ENCODE measurements at regions not wholly inside any gene's neighbourhood (a gene's known extent, or its start where the extent isn't known, plus 50 kb on each side); places are given as distances from the start of the nearest gene placed in this dataset.
"Not testable (repeated sequence)": the region's sequence is repeated elsewhere in the genome, so short reads cannot be mapped to it uniquely, and the experiment has no call there.

DNA sequence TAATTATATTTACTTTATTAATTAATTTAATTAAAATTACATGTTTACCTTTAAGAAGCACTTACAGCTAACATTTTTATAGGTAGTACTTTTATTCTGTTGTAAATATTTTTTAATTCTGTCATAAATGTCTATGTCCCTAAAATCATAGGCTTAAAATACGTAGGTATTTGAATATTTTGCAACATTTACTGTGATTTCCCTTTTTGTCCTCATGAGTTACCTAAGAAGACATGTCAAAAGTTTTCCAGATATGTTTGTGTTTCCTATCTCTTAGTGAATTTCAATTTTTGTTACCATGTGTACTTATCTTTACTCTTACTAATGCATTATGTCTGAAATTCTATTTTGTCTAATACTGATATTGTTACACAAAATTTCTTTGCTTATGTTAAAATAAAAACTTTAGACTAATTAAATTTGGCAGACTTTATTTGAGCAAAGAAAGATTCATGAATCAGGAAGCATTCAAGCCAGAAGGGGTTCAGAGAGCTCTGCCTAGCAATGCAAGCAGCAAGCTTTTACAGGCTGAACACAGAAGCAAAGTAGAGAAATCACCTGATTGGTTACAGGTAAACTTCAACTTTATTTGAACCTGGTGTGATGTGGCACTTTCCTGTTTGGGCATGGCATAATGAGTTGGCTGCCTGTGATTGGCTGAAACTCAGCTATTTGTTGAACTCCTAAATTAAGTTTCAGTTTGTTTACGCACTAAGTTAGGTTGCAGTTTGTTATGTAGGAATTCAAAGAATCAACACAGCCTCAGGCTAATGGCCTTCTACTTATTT, 123.2 kb upstream of the TMEM170B start:
- H3K4me1 ChIP-seq, result peaks cover 36% of the 10 kb centered on the region
- H3K36me3 ChIP-seq (replicated peaks), result no peaks in the 10 kb centered on the region
- DNase-seq (ENCODE audit: low spot score in 2 of 2), result no peak
- H3K9me3 ChIP-seq, result no peaks in the 10 kb centered on the region
- H3K4me3 ChIP-seq, result no peak overlapping the region
- in situ Hi-C loops (cut with MboI; ENCODE audit: low sequenced_read_pairs), result no loop called here
- H3K27me3 ChIP-seq (ENCODE audit: low read depth), result no peaks in the 10 kb centered on the region

- Histone ChIP-seq H3K36me3 (replicated peaks) (no peaks in the 10 kb centered on the region), H3K9me3 (no peaks in the 10 kb centered on the region), H3K27me3 (ENCODE audit: low read depth) (no peaks in the 10 kb centered on the region), H3K4me1 (peaks cover 36% of the 10 kb centered on the region), H3K4me3 (no peak overlapping the region)
- in situ Hi-C loops (cut with MboI; ENCODE audit: low sequenced_read_pairs), result no loop called here
- no peak for DNase-seq (ENCODE audit: low spot score in 2 of 2)
Measured at GRCh38 chr6:11413728-11414127, 123.8 kb upstream of the TMEM170B start.

- Histone ChIP-seq H3K36me3 (replicated peaks) (no peaks in the 10 kb centered on the region), H3K9me3 (no peaks in the 10 kb centered on the region), H3K27me3 (ENCODE audit: low read depth) (no peaks in the 10 kb centered on the region), H3K4me3 (no peak overlapping the region), H3K4me1 (peaks cover 36% of the 10 kb centered on the region)
- in situ Hi-C loops (cut with MboI; ENCODE audit: low sequenced_read_pairs), result no loop called here
- peak in 1 of 2 experiments; percentile 24 for DNase-seq (ENCODE audit: low spot score in 2 of 2)
Measured at GRCh38 chr6:11413117-11413687, 124.3 kb upstream of the TMEM170B start.

- H3K4me3 ChIP-seq, result no peak overlapping the region
- H3K36me3 ChIP-seq (replicated peaks), result no peaks in the 10 kb centered on the region
- no peaks in the 10 kb centered on the region for H3K9me3 ChIP-seq
- H3K4me1 ChIP-seq, result peaks cover 40% of the 10 kb centered on the region
- H3K27me3 ChIP-seq (ENCODE audit: low read depth), result no peaks in the 10 kb centered on the region
- in situ Hi-C loops (cut with MboI; ENCODE audit: low sequenced_read_pairs), result no loop called here
- peak in 1 of 2 experiments; percentile 40 for DNase-seq (ENCODE audit: low spot score in 2 of 2)
Measured at GRCh38 chr6:11412616-11413015, 124.9 kb upstream of the TMEM170B start.

DNA sequence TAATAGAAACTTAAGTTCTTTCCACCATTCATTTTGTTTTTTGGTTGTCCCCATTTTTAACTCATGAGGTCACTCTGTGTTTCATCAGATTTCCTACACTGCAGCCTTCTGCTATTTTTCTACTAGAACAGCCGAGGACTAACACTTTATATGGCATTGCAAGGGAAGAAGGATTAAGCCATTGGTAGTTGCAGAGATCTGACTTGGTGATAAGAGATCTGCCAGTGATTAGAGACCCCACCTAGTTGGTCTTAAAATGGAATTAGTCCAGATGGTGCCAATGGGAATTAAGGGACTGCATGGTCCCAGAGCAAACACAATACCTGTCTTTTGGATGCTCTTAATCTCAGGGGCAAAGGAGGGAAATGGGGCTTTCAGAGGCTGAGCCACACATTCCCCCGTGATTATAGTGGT, 125.5 kb upstream of the TMEM170B start:
- H3K4me1 ChIP-seq, result peaks cover 43% of the 10 kb centered on the region
- in situ Hi-C loops (cut with MboI; ENCODE audit: low sequenced_read_pairs), result no loop called here
- no peak overlapping the region for H3K4me3 ChIP-seq
- no peaks in the 10 kb centered on the region for H3K36me3 ChIP-seq (replicated peaks)
- no peaks in the 10 kb centered on the region for H3K9me3 ChIP-seq
- peak; percentile 47 to 88 for DNase-seq (ENCODE audit: low spot score in 2 of 2)
- no peaks in the 10 kb centered on the region for H3K27me3 ChIP-seq (ENCODE audit: low read depth)

DNA sequence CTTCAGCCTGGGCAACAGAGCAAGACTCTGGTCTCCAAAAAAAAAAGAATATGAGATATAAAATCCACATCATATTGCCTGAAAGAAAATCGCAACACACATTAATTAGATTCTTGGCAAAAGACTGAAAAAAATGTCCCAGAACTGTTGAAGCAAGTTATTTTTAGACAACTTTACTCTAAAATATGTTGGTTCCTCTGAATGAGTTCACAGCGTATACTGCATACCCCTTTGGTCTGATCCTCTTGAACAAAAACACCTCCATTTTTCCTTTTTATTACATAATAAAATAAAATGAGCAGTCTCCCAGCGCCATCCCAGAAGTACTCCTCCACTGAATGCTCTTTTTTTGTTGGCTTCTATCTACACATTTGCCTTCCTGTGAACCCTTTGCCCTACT, 126.0 kb upstream of the TMEM170B start:
- Histone ChIP-seq H3K4me3 (no peak overlapping the region), H3K27me3 (ENCODE audit: low read depth) (no peaks in the 10 kb centered on the region), H3K36me3 (replicated peaks) (no peaks in the 10 kb centered on the region), H3K4me1 (peaks cover 43% of the 10 kb centered on the region), H3K9me3 (no peaks in the 10 kb centered on the region)
- no peak for DNase-seq (ENCODE audit: low spot score in 2 of 2)
- in situ Hi-C loops (cut with MboI; ENCODE audit: low sequenced_read_pairs), result no loop called here

DNA sequence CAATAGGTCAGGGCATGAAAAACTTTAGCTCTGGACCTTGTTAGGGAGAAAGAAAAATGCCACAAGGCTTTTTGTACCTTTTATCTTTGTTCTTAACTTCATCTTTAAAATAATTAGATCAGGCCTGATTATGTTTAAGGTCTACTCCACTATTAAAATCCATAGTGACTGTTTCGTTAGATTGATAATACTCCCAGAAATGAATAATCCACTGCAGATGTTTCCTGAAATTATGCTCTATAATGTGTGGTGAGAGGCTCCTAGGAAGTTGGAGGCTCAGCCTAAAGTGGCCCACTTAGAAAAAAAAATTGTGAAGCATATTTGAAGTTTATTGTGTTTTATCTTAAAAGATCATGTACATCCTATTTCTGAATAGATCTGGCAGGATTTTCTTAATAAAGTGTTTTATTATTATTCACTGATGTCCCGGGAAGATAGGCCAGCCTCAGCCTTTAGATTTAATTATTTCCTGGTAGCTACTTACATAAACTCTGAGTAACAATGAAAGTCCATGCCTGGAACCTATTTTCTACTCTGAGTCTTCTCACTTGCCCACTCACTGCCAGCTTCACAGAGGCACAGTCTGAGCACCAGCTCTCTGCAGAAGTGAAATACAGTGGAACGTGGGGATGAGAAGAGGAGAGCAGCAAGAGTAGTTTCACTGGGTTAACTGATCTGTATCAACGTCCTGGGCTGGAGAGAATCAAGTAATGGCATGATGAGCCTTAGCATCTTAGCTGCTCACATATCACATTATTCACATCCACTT, 126.8 kb upstream of the TMEM170B start:
- peaks cover 43% of the 10 kb centered on the region for H3K4me1 ChIP-seq
- in situ Hi-C loops (cut with MboI; ENCODE audit: low sequenced_read_pairs), result no loop called here

DNA sequence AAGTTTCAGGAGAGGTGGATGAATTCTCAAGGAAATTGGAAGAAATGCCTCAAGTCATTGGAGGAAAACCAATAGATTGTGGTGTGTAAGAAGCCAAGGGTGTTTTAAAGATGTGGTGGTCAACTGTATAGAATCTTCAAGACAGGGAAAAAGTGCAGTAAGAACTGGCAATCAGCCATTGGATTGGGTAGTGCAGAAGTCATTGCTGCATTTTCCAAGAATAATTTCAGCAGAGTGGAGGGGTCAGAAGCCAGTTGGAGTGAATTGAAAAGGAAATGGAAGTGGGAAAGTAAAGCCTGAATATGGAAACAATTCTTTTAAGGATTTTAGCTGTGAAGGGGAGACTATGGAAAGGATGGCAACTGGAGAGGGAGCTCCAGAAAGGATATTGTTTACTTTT, 128.2 kb upstream of the TMEM170B start:
- no peak for DNase-seq (ENCODE audit: low spot score in 2 of 2)
- Histone ChIP-seq H3K4me3 (no peak overlapping the region), H3K27me3 (ENCODE audit: low read depth) (no peaks in the 10 kb centered on the region), H3K36me3 (replicated peaks) (no peaks in the 10 kb centered on the region), H3K4me1 (peaks cover 47% of the 10 kb centered on the region), H3K9me3 (no peaks in the 10 kb centered on the region)
- in situ Hi-C loops (cut with MboI; ENCODE audit: low sequenced_read_pairs), result no loop called here

More for the DNA sequence above, 126.8 kb upstream of the TMEM170B start:
- Histone ChIP-seq H3K36me3 (replicated peaks) (no peaks in the 10 kb centered on the region), H3K4me3 (no peak overlapping the region), H3K27me3 (ENCODE audit: low read depth) (no peaks in the 10 kb centered on the region), H3K9me3 (no peaks in the 10 kb centered on the region)
- DNase-seq (ENCODE audit: low spot score in 2 of 2), result no peak

DNA sequence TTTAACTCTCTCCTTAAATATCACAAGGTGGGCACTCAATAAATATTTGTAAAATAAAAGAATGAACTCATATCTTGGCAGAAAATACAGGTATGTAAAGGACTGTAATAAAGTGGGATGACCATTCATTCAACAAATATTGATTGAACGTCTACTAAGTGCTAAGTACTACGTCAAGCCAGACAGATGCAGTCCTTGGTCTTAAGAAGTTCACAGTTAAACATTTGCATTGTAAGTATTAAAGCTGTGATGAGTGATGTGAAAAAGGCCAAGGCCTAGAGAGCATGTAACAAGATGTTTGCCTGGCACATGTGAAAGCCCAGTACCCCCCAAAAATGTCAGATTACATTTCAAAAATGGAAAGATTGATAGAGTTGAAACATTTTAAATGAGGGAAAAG, 130.1 kb upstream of the TMEM170B start:
- in situ Hi-C loops (cut with MboI; ENCODE audit: low sequenced_read_pairs), result no loop called here
- no peak overlapping the region for H3K4me3 ChIP-seq
- H3K4me1 ChIP-seq, result peaks cover 31% of the 10 kb centered on the region
- peak in 1 of 2 experiments; percentile 11 for DNase-seq (ENCODE audit: low spot score in 2 of 2)
- no peaks in the 10 kb centered on the region for H3K27me3 ChIP-seq (ENCODE audit: low read depth)
- H3K9me3 ChIP-seq, result no peaks in the 10 kb centered on the region
- H3K36me3 ChIP-seq (replicated peaks), result no peaks in the 10 kb centered on the region

GRCh38 chr6:11404838-11405237, 132.7 kb upstream of the TMEM170B start:
- in situ Hi-C loops (cut with MboI; ENCODE audit: low sequenced_read_pairs), result no loop called here
- Histone ChIP-seq H3K4me1 (peaks cover 16% of the 10 kb centered on the region), H3K27me3 (ENCODE audit: low read depth) (no peaks in the 10 kb centered on the region), H3K9me3 (no peaks in the 10 kb centered on the region), H3K4me3 (no peak overlapping the region), H3K36me3 (replicated peaks) (no peaks in the 10 kb centered on the region)
- peak; percentile 37 to 60 for DNase-seq (ENCODE audit: low spot score in 2 of 2)

DNA sequence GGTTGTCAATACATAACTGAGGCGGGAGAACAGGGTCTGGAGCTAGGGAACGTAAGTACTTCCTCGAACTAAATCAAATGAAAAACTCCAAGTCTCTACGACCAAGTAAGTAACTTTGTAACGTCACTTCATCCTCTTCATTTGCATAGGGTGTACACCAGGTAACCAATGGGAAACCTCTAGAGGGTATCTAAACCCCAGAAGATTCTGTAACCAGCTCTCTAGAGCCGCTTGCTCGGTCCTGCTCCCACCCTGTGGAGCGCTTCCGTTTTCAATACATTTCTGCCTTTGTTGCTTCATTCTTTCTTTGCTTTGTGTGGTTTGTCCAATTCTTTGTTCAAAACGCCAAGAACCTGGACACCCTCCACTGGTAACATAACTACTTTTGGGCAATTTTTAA, 133.5 kb upstream of the TMEM170B start:
- no peak overlapping the region for H3K4me3 ChIP-seq
- in situ Hi-C loops (cut with MboI; ENCODE audit: low sequenced_read_pairs), result no loop called here
- peaks cover 16% of the 10 kb centered on the region for H3K4me1 ChIP-seq
- no peaks in the 10 kb centered on the region for H3K36me3 ChIP-seq (replicated peaks)
- no peaks in the 10 kb centered on the region for H3K27me3 ChIP-seq (ENCODE audit: low read depth)
- no peaks in the 10 kb centered on the region for H3K9me3 ChIP-seq
- DNase-seq (ENCODE audit: low spot score in 2 of 2), result no peak

DNA sequence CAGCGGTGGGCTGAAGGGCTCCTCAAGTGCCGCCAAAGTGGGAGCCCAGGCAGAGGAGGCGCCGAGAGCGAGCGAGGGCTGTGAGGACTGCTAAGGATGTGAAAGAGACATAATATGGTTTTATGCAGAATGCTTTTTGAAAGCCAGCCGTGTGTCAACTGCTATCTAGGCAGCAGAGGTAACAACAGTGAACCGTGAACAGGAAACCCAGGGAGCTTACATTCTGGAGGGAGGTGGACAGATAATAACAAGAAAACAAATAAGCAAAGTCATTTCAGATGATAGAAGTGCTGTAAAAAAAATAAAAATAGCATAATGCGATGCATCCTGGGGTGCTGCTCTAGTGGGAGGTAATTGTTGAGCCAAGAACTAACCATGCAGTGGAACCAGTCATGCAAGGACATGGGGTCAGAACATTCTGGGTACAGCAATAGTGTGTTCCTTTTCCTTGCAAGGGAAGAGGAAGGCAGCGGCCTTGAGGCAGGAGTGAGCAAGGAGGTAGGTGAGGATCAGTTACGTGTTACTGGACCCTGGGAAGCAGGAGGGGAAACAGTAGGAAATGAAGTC, 134.4 kb upstream of the TMEM170B start:
- no peak overlapping the region for H3K4me3 ChIP-seq
- in situ Hi-C loops (cut with MboI; ENCODE audit: low sequenced_read_pairs), result no loop called here
- no peaks in the 10 kb centered on the region for H3K27me3 ChIP-seq (ENCODE audit: low read depth)
- peaks cover 16% of the 10 kb centered on the region for H3K4me1 ChIP-seq
- DNase-seq (ENCODE audit: low spot score in 2 of 2), result no peak
- H3K36me3 ChIP-seq (replicated peaks), result no peaks in the 10 kb centered on the region
- H3K9me3 ChIP-seq, result no peaks in the 10 kb centered on the region

DNA sequence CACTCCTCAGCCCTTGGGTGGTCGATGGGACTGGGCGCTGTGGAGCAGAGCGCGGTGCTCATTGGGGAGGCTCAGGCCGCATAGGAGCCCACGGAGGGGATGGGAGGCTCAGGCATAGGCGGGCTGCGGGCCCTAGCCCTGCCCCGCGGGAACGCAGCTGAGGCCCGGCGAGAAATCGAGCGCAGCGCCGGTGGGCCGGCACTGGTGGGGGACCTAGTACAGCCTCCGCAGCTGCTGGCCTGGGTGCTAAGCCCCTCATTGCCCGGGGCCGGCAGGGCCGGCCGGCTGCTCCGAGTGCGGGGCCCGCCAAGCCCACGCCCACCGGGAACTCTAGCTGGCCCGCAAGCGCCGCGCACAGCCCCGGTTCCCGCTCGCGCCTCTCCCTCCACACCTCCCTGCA, 135.0 kb upstream of the TMEM170B start:
- DNase-seq (ENCODE audit: low spot score in 2 of 2), result not testable (repeated sequence)

GRCh38 chr6:11401954-11402353, 135.6 kb upstream of the TMEM170B start:
- H3K9me3 ChIP-seq; H3K4me1 ChIP-seq; in situ Hi-C loops (cut with MboI; ENCODE audit: low sequenced_read_pairs); H3K36me3 ChIP-seq (replicated peaks); DNase-seq (ENCODE audit: low spot score in 2 of 2); H3K4me3 ChIP-seq; H3K27me3 ChIP-seq (ENCODE audit: low read depth): not testable (repeated sequence)

More for the DNA sequence above, 135.0 kb upstream of the TMEM170B start:
- H3K4me3 ChIP-seq; in situ Hi-C loops (cut with MboI; ENCODE audit: low sequenced_read_pairs); H3K36me3 ChIP-seq (replicated peaks); H3K27me3 ChIP-seq (ENCODE audit: low read depth); H3K9me3 ChIP-seq: not testable (repeated sequence)
- peaks cover 12% of the 10 kb centered on the region for H3K4me1 ChIP-seq

Measured in HAP-1 (cell line).